Renal cortical epithelial cell (primary cell): ENCODE measurements at regions not wholly inside any gene's neighbourhood (a gene's known extent, or its start where the extent isn't known, plus 50 kb on each side); places are given as distances from the start of the nearest gene placed in this dataset.
"Not testable (repeated sequence)": the region's sequence is repeated elsewhere in the genome, so short reads cannot be mapped to it uniquely, and the experiment has no call there.

Source experiments
- DNase-seq: peaks from one replicate; pipeline ENCODE4 v3.0.0-alpha.2; 2011; ENCODE audit warnings: low read depth

- DNase-seq: no peak
These were observed 51.2 kb upstream of the TMSB15B start for GRCh38 chrX:103911236-103911635.

- no peak for DNase-seq
These were observed 52.0 kb upstream of the TMSB15B start for GRCh38 chrX:103910430-103910829.

GRCh38 chrX:103904301-103904700 lies 58.1 kb upstream of the TMSB15B start:
- no peak for DNase-seq

GRCh38 chrX:103902606-103903005 lies 59.8 kb upstream of the TMSB15B start:
- DNase-seq: not testable (repeated sequence)

- DNase-seq: no peak
These were observed 57.2 kb upstream of the RAB9B start for GRCh38 chrX:103889216-103889615.

GRCh38 chrX:103886624-103887023 lies 54.6 kb upstream of the RAB9B start:
- no peak for DNase-seq

- DNase-seq: peak; percentile 29
These were observed 51.5 kb upstream of the RAB9B start for GRCh38 chrX:103883533-103883932.

- DNase-seq: no peak
These were observed 50.9 kb upstream of the RAB9B start for GRCh38 chrX:103882999-103883398.
